ENCODE measurements at regions not wholly inside any gene's neighbourhood (a gene's known extent, or its start where the extent isn't known, plus 50 kb on each side); places are given as distances from the start of the nearest gene placed in this dataset.

- DNase-seq (ENCODE audit: low spot score in 2 of 2) = no peak
- Histone ChIP-seq H3K4me1 (no peaks in the 10 kb centered on the region), H3K9me3 (no peaks in the 10 kb centered on the region), H3K27ac (no peak overlapping the region), H3K36me3 (no peaks in the 10 kb centered on the region), H3K4me3 (no peak overlapping the region), H3K27me3 (no peaks in the 10 kb centered on the region)
- TF ChIP-seq, protein P1, sequence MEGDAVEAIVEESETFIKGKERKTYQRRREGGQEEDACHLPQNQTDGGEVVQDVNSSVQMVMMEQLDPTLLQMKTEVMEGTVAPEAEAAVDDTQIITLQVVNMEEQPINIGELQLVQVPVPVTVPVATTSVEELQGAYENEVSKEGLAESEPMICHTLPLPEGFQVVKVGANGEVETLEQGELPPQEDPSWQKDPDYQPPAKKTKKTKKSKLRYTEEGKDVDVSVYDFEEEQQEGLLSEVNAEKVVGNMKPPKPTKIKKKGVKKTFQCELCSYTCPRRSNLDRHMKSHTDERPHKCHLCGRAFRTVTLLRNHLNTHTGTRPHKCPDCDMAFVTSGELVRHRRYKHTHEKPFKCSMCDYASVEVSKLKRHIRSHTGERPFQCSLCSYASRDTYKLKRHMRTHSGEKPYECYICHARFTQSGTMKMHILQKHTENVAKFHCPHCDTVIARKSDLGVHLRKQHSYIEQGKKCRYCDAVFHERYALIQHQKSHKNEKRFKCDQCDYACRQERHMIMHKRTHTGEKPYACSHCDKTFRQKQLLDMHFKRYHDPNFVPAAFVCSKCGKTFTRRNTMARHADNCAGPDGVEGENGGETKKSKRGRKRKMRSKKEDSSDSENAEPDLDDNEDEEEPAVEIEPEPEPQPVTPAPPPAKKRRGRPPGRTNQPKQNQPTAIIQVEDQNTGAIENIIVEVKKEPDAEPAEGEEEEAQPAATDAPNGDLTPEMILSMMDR (IDR thresholded peaks at IDR 0.05) = no peak
- intact Hi-C loops (cut with DNase I) = no loop called here
Observed at GRCh38 chr7:68550635-68551034, 1047.6 kb upstream of the AUTS2 start.

- H3K4me1 ChIP-seq = no peaks in the 10 kb centered on the region
- H3K9me3 ChIP-seq = no peaks in the 10 kb centered on the region
- no peak for DNase-seq (ENCODE audit: low spot score in 2 of 2)
- TF ChIP-seq, protein P1 (IDR thresholded peaks at IDR 0.05) = no peak
- no peak overlapping the region for H3K4me3 ChIP-seq
- H3K27me3 ChIP-seq = no peaks in the 10 kb centered on the region
- intact Hi-C loops (cut with DNase I) = no loop called here
- H3K27ac ChIP-seq = no peak overlapping the region
- H3K36me3 ChIP-seq = no peaks in the 10 kb centered on the region
Observed at GRCh38 chr7:68556537-68556936, 1041.7 kb upstream of the AUTS2 start.

- no peak overlapping the region for H3K4me3 ChIP-seq
- H3K36me3 ChIP-seq = no peaks in the 10 kb centered on the region
- no peaks in the 10 kb centered on the region for H3K4me1 ChIP-seq
- TF ChIP-seq, protein P1 (IDR thresholded peaks at IDR 0.05) = no peak
- no peaks in the 10 kb centered on the region for H3K27me3 ChIP-seq
- DNase-seq (ENCODE audit: low spot score in 2 of 2) = no peak
- H3K9me3 ChIP-seq = no peaks in the 10 kb centered on the region
- no peak overlapping the region for H3K27ac ChIP-seq
- intact Hi-C loops (cut with DNase I) = no loop called here
Observed at GRCh38 chr7:68559518-68559917, 1038.8 kb upstream of the AUTS2 start.

- Histone ChIP-seq H3K4me3 (no peak overlapping the region), H3K4me1 (no peaks in the 10 kb centered on the region), H3K9me3 (no peaks in the 10 kb centered on the region), H3K27ac (no peak overlapping the region), H3K36me3 (no peaks in the 10 kb centered on the region), H3K27me3 (no peaks in the 10 kb centered on the region)
- TF ChIP-seq, protein P1 (IDR thresholded peaks at IDR 0.05) = no peak
- intact Hi-C loops (cut with DNase I) = no loop called here
- no peak for DNase-seq (ENCODE audit: low spot score in 2 of 2)
Observed at GRCh38 chr7:68562323-68562899, 1035.9 kb upstream of the AUTS2 start.

DNA sequence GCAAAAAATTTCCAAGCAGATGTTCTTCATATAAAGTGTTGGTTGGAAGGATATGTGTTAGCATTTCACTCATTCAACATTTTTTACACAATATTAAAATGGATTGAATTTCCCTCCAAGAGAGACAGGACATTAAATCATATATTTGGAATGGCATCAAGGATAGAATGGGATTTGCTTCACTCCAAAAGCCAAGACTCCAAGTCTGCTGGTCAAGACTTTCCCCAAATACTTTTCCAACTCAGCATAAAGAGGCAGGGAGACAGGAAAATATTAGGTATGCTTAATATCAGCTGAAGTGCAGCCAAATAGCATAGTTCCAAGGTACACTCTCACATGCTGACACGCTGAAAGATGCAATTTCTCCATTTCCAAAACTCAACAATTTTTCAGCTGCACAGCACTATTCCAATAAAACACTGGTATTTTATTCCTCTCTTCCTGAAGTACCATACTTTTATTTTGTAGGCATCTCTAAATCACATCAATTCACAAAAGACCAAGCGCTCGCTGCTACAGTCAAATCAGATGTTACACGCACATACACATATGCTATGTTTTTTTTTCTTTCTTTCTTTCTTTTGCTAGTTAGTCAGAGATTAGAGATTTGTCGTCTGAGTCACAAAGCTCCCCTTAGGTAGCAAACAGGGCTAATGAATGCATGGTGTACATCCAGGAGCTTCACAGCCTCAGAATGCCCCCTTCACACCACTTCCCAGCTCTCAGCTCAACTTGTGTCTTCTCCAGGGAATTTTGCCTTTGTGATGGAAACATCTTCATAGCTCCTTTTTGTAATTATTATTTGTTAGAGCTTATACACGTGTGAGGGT is 1033.8 kb upstream of the AUTS2 start:
- Histone ChIP-seq H3K4me3 (no peak overlapping the region), H3K36me3 (no peaks in the 10 kb centered on the region), H3K27me3 (no peaks in the 10 kb centered on the region), H3K9me3 (no peaks in the 10 kb centered on the region), H3K27ac (no peak overlapping the region), H3K4me1 (no peaks in the 10 kb centered on the region)
- TF ChIP-seq, protein P1 (IDR thresholded peaks at IDR 0.05) = no peak
- intact Hi-C loops (cut with DNase I) = no loop called here
- DNase-seq (ENCODE audit: low spot score in 2 of 2) = no peak
